DND-41 (cell line): ENCODE measurements at regions not wholly inside any gene's neighbourhood (a gene's known extent, or its start where the extent isn't known, plus 50 kb on each side); places are given as distances from the start of the nearest gene placed in this dataset.

Experiments used
- EZH2 ChIP-seq: IDR thresholded peaks from 3 replicates; pipeline ENCODE4 v1.6.1; 2012; ENCODE audit warnings: borderline replicate concordance, low read depth, mild to moderate bottlenecking, moderate library complexity, low read length, inconsistent platforms; ENCODE audit not compliant: severe bottlenecking
- TF ChIP-seq, protein P1 (sequence below): IDR thresholded peaks from 2 replicates; pipeline ENCODE4 v1.5.1; 2012; ENCODE audit warnings: borderline replicate concordance, low read length, moderate library complexity, mild to moderate bottlenecking; ENCODE audit not compliant: poor library complexity, severe bottlenecking; ENCODE audit errors: extremely low read depth

DNA sequence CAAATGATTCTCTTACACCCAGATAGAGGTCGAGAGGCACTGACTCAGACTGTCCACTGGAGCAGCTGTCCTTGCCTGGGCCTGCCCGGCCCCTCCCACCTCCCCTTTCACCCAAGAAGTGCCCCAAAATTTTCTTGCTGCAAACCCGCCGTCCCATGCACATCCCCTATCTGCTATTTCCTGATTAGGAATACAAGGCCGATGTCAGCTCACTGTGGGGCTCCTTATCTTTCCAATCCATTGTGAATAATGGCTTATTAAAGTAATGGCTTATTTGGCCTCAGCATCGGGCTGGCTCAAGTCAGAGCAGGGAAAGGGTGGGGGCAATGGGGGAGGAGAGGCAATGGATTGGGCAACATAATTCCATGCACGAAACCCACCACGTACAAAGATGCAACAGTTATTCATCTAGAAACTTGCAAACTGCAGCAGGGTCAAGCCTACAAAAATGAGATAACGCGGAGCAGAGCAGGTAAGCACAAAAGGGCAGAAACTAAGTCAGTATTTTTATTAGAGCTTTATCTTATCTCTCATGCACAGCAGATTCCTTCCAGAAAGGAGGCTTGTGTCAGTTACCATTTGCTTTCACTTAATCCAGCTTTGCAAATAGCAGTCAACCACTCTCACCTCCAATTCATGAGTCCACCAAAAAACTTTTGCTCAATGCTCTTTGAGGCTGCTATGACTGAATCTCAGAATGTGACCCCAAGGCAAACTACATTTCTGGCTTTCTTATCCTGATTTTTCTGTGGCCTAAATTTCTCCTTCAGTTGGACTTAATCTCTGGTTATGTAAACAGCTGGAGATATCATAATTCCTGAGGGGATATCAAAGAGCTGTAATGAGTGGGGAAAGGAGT, 138.2 kb upstream of the OSMR start:
- TF ChIP-seq, protein P1, sequence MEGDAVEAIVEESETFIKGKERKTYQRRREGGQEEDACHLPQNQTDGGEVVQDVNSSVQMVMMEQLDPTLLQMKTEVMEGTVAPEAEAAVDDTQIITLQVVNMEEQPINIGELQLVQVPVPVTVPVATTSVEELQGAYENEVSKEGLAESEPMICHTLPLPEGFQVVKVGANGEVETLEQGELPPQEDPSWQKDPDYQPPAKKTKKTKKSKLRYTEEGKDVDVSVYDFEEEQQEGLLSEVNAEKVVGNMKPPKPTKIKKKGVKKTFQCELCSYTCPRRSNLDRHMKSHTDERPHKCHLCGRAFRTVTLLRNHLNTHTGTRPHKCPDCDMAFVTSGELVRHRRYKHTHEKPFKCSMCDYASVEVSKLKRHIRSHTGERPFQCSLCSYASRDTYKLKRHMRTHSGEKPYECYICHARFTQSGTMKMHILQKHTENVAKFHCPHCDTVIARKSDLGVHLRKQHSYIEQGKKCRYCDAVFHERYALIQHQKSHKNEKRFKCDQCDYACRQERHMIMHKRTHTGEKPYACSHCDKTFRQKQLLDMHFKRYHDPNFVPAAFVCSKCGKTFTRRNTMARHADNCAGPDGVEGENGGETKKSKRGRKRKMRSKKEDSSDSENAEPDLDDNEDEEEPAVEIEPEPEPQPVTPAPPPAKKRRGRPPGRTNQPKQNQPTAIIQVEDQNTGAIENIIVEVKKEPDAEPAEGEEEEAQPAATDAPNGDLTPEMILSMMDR, result no peak
- TF ChIP-seq EZH2, result no peak
